SK-N-SH (cell line): ENCODE measurements at regions not wholly inside any gene's neighbourhood (a gene's known extent, or its start where the extent isn't known, plus 50 kb on each side); places are given as distances from the start of the nearest gene placed in this dataset.

Experiments used
- CTCF ChIA-PET: fragments of 300-600, 350-600 bp; formaldehyde crosslinking; extraction: SDS; loops from one replicate; lab custom pipeline; 2021; lab: Yijun Ruan, JAX
- POLR2A ChIA-PET: fragments of 350-600 bp; sonication (Branson Sonifier 250); formaldehyde crosslinking; extraction: SDS; loops from one replicate; lab custom pipeline; 2020; ENCODE audit warnings: antibody characterized with exemption, inconsistent platforms; lab: Yijun Ruan, JAX
- DNase-seq: peaks from one replicate; pipeline ENCODE4 v3.0.0; 2012
- H2AFZ ChIP-seq: fragments of 200-600 bp; sonication (generic); 2 replicates; pipeline ENCODE4 v1.8.1; 2016; ENCODE audit warnings: antibody characterized with exemption, mild to moderate bottlenecking, low read depth
- H3F3A ChIP-seq: fragments of 200-600 bp; sonication (generic); replicated peaks from 2 replicates; pipeline ENCODE3; 2016; ENCODE audit warnings: antibody characterized with exemption, mild to moderate bottlenecking; ENCODE audit not compliant: insufficient read depth
- H3K27ac ChIP-seq, 2 experiments: fragments of 200-500 bp in 1 of 2; fragments of 200-600 bp in 1 of 2; sonication (Bioruptor generic) in 1 of 2; sonication (generic), shearing (Covaris generic) in 1 of 2; 2 replicates each; pipeline versions ENCODE4 v1.5.1 to v1.6.1; 2014 to 2016; ENCODE audit warnings: low read depth in 2 of 2, inconsistent platforms in 1 of 2, low read length in 1 of 2, mild to moderate bottlenecking in 1 of 2, mixed read lengths in 1 of 2
- H3K27me3 ChIP-seq: fragments of 200-600 bp; sonication (generic), shearing (Covaris generic); 2 replicates; pipeline ENCODE4 v1.6.1; 2016; ENCODE audit warnings: mixed run types; ENCODE audit not compliant: insufficient read depth
- H3K36me3 ChIP-seq, 2 experiments: fragments of 200-500 bp in 1 of 2; fragments of 200-600 bp in 1 of 2; sonication (Bioruptor generic) in 1 of 2; sonication (generic) in 1 of 2; replicated peaks in 1 of 2; 2 replicates each; pipeline versions ENCODE3 to v1.5.1; 2014 to 2016; ENCODE audit warnings: low read length in 1 of 2, mild to moderate bottlenecking in 1 of 2; ENCODE audit not compliant: insufficient read depth in 2 of 2, control insufficient read depth in 1 of 2
- H3K4me1 ChIP-seq, 2 experiments: fragments of 200-500 bp in 1 of 2; fragments of 200-600 bp in 1 of 2; sonication (Bioruptor generic) in 1 of 2; sonication (generic), shearing (Covaris generic) in 1 of 2; 2 replicates each; pipeline versions ENCODE4 v1.5.1 to v1.6.1; 2014 to 2016; ENCODE audit warnings: low read depth in 1 of 2, low read length in 1 of 2, mixed run types in 1 of 2; ENCODE audit not compliant: insufficient read depth in 2 of 2, control insufficient read depth in 1 of 2
- H3K4me2 ChIP-seq: fragments of 200-600 bp; sonication (generic), shearing (Covaris generic); 2 replicates; pipeline ENCODE4 v1.6.1; 2017; ENCODE audit warnings: mixed run types
- H3K4me3 ChIP-seq, 2 experiments: fragments of 200-500 bp in 1 of 2; fragments of 200-600 bp in 1 of 2; sonication (Bioruptor generic) in 1 of 2; sonication (generic), shearing (Covaris generic) in 1 of 2; 2 replicates each; pipeline versions ENCODE4 v1.5.1 to v1.8.1; 2014 to 2016; ENCODE audit warnings: low read depth in 2 of 2, inconsistent platforms in 1 of 2, low read length in 1 of 2, mild to moderate bottlenecking in 1 of 2, mixed read lengths in 1 of 2, moderate library complexity in 1 of 2
- H3K79me2 ChIP-seq: fragments of 200-600 bp; sonication (generic); 2 replicates; pipeline ENCODE4 v1.8.1; 2017; ENCODE audit warnings: mild to moderate bottlenecking; ENCODE audit not compliant: insufficient read depth
- H3K9ac ChIP-seq: fragments of 200-600 bp; sonication (generic); 2 replicates; pipeline ENCODE4 v1.6.1; 2017; ENCODE audit warnings: mixed run types
- H3K9me2 ChIP-seq: fragments of 200-600 bp; sonication (generic); 2 replicates; pipeline ENCODE4 v1.6.1; 2017; ENCODE audit warnings: mixed run types
- H3K9me3 ChIP-seq: fragments of 200-600 bp; sonication (generic); 2 replicates; pipeline ENCODE4 v1.6.1; 2017; ENCODE audit warnings: mixed run types, mild to moderate bottlenecking, moderate library complexity
- H4K20me1 ChIP-seq: fragments of 200-600 bp; sonication (generic); 2 replicates; pipeline ENCODE4 v1.6.1; 2017; ENCODE audit warnings: mild to moderate bottlenecking, mixed run types; ENCODE audit not compliant: insufficient read depth
- CHD2 ChIP-seq: fragments of 150-350 bp; IDR thresholded peaks from 2 replicates; pipeline ENCODE4 v1.6.1; 2018; ENCODE audit warnings: low read length; ENCODE audit not compliant: partially characterized antibody
- ELF1 ChIP-seq: IDR thresholded peaks from 2 replicates; pipeline ENCODE4 v1.4.0; 2012
- EP300 ChIP-seq, 2 experiments: IDR thresholded peaks; 2 replicates each; pipeline versions ENCODE4 v1.4.0 to v1.6.1; 2012; ENCODE audit warnings: borderline replicate concordance in 1 of 2, low read depth in 1 of 2, low read length in 1 of 2
- EZH2phosphoT487 ChIP-seq: fragments of 200-600 bp; sonication (generic); IDR thresholded peaks from 2 replicates; pipeline ENCODE4 v1.6.1; 2017; ENCODE audit warnings: low read depth, mixed run types, mild to moderate bottlenecking, antibody characterized with exemption, moderate library complexity, borderline replicate concordance
- FOSL2 ChIP-seq: IDR thresholded peaks from 2 replicates; pipeline ENCODE4 v1.4.0; 2012; ENCODE audit warnings: low read depth, mild to moderate bottlenecking, moderate library complexity, borderline replicate concordance
- FOXM1 ChIP-seq: IDR thresholded peaks from 2 replicates; pipeline ENCODE4 v1.4.0; 2012; ENCODE audit warnings: low read depth, mild to moderate bottlenecking
- GABPA ChIP-seq: IDR thresholded peaks from 2 replicates; pipeline ENCODE4 v1.4.0; 2012; ENCODE audit warnings: low read depth, mild to moderate bottlenecking
- JUND ChIP-seq: IDR thresholded peaks from 2 replicates; pipeline ENCODE4 v1.4.0; 2012
- MAX ChIP-seq: IDR thresholded peaks from 2 replicates; pipeline ENCODE4 v1.4.0; 2012; ENCODE audit warnings: low read depth
- MEF2A ChIP-seq: IDR thresholded peaks from 2 replicates; pipeline ENCODE4 v1.4.0; 2012; ENCODE audit warnings: low read depth, borderline replicate concordance
- MXI1 ChIP-seq: IDR thresholded peaks from 2 replicates; pipeline ENCODE4 v1.6.1; 2012; ENCODE audit warnings: mild to moderate bottlenecking, low read depth, low read length, improper control_type of control experiment
- NFIC ChIP-seq: IDR thresholded peaks from 2 replicates; pipeline ENCODE4 v1.4.0; 2012; ENCODE audit warnings: borderline replicate concordance
- PBX3 ChIP-seq: IDR thresholded peaks from 2 replicates; pipeline ENCODE4; 2012
- RFX5 ChIP-seq: IDR thresholded peaks from 2 replicates; pipeline ENCODE4 v1.6.1; 2012; ENCODE audit warnings: mild to moderate bottlenecking, improper control_type of control experiment, low read length
- RXRA ChIP-seq: IDR thresholded peaks from 2 replicates; pipeline ENCODE4 v1.4.0; 2012; ENCODE audit warnings: low read depth, mild to moderate bottlenecking, borderline replicate concordance
- SIN3A ChIP-seq: IDR thresholded peaks from 2 replicates; pipeline ENCODE4 v1.6.1; 2012; ENCODE audit warnings: low read depth, mild to moderate bottlenecking, low read length, moderate library complexity, borderline replicate concordance
- TEAD4 ChIP-seq: IDR thresholded peaks from 2 replicates; pipeline ENCODE4 v1.4.0; 2012; ENCODE audit warnings: mild to moderate bottlenecking, borderline replicate concordance; ENCODE audit not compliant: insufficient read depth
- YY1 ChIP-seq: IDR thresholded peaks from 2 replicates; pipeline ENCODE4 v1.4.0; 2012; ENCODE audit warnings: low read depth, mild to moderate bottlenecking
- WGBS: methylation state at CpG from one replicate; pipeline ENCODE4 v1.1.6; 2017; ENCODE audit warnings: low lambda C conversion rate; 5-methylcytosine and 5-hydroxymethylcytosine counted together
- TF ChIP-seq, protein P1 (sequence below): fragments of 200-600 bp; sonication (generic); IDR thresholded peaks from 2 replicates; pipeline ENCODE4 v1.6.1; 2017; ENCODE audit warnings: antibody characterized with exemption, mild to moderate bottlenecking, moderate library complexity
- TF ChIP-seq, protein P2 (sequence below): fragments of 150-350 bp; IDR thresholded peaks from 2 replicates; pipeline ENCODE4 v1.6.1; 2017; ENCODE audit warnings: antibody characterized with exemption, low read length, low read depth, borderline replicate concordance

DNA sequence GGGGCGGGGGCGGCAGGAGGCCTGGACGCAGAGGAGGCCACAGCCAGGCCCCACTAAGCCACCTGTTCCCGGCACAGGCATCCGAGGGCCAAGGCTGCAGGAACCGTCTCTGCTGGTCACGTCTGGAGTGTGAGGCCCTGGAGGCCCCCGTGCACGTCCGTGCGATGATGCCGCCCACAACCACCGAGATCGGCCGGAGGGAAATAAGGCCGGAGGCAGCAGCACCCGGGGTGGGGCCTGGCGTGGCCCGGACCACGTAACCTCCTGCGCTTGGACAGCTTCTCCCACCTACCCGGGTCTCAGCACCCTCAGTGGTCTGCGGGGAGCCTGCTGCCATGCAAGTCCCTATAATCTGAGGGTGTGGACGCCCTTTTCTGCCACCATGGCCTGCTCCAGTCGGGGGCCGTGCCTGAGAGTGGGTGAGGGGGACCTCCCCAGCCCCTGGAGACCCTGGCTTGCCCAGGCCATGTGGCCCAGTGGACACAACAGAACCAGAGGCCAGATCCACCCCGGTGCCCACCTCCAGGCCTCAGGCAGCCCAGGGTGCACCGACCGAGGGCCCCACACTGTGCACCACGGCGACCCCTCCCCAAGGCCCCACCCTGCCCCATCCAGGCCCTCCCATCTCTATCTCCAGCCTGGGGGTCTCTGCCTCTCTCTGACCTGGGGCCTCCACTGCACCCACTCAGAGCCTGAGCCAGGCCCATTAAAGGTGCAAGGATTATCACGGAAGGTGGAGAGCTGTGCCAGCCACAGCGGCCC, 83.1 kb downstream of the PDGFA start:
- Histone ChIP-seq H3K4me3 (no peak overlapping the region), H3F3A (no peaks in the 10 kb centered on the region), H4K20me1 (no peaks in the 10 kb centered on the region), H3K4me1 (no peaks in the 10 kb centered on the region), H3K9ac (no peak overlapping the region), H2AFZ (no peak overlapping the region), H3K79me2 (no peaks in the 10 kb centered on the region), H3K27me3 (no peaks in the 10 kb centered on the region), H3K27ac (no peak overlapping the region), H3K9me2 (no peaks in the 10 kb centered on the region), H3K36me3 (no peaks in the 10 kb centered on the region), H3K9me3 (no peaks in the 10 kb centered on the region), H3K4me2 (no peak overlapping the region)
- ChIA-PET POLR2A (no interaction called here), CTCF (no interaction called here)
- DNase-seq = no peak
- TF ChIP-seq FOSL2 (no peak), EZH2phosphoT487 (no peak), RXRA (no peak), EP300 (IDR thresholded peaks at IDR 0.05; ENCODE audit: borderline replicate concordance in 1 of 2, low read depth in 1 of 2, low read length in 1 of 2) (no peak), FOXM1 (no peak), RFX5 (no peak), GABPA (no peak), JUND (no peak), SIN3A (no peak)
- TF ChIP-seq, protein P1, sequence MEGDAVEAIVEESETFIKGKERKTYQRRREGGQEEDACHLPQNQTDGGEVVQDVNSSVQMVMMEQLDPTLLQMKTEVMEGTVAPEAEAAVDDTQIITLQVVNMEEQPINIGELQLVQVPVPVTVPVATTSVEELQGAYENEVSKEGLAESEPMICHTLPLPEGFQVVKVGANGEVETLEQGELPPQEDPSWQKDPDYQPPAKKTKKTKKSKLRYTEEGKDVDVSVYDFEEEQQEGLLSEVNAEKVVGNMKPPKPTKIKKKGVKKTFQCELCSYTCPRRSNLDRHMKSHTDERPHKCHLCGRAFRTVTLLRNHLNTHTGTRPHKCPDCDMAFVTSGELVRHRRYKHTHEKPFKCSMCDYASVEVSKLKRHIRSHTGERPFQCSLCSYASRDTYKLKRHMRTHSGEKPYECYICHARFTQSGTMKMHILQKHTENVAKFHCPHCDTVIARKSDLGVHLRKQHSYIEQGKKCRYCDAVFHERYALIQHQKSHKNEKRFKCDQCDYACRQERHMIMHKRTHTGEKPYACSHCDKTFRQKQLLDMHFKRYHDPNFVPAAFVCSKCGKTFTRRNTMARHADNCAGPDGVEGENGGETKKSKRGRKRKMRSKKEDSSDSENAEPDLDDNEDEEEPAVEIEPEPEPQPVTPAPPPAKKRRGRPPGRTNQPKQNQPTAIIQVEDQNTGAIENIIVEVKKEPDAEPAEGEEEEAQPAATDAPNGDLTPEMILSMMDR = no peak
- 58% methylated on average over 12 of the region's 33 CpGs for WGBS

DNA sequence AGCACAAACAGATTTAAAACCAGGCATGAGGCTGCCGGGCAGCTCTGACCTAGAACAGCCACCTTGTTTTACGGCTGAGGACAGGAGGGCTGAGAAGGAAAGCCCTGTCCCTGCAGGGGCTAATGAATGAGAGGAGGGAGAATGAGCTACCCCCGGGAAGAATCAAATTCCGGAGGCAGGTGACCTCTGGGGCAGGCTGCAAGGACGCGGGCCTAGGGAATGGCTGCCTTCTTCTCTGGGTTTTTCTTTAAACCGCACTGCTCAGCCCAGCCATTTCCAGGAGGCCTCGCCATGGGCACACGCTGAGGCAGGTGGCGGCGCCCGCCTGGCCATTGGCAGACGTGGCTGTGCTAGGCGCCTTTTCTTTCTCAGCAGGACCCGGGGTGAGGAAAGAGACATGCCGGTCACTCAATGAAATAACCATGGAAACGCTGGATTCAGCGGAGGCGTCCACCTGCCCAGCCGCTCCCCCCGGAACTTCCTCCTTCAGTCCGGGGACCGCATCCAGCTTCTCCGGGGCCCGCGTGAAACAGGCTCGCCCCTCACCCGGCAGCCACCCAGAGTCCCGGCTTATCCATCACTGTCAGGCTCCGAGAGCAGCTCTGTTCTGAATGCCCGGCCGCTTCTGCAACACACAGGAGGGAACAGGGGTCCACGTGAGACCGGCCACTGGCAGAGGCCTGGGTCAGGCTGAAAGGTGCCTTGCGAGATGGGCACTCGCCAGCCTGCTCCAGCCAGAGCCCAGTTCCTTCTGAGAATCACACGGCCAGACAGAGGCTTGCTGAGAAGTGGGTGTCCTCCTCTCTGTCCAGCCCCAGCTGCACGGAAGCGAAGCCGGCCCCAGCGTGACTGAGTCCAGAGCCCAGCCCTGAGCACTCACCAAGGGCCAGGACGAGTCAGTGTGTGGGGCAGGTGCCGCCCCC, 82.1 kb downstream of the PDGFA start:
- DNase-seq = no peak
- Histone ChIP-seq H3K4me2 (no peak overlapping the region), H3K4me1 (no peaks in the 10 kb centered on the region), H3K36me3 (no peaks in the 10 kb centered on the region), H3F3A (no peaks in the 10 kb centered on the region), H3K27ac (no peak overlapping the region), H4K20me1 (no peaks in the 10 kb centered on the region), H3K9me2 (no peaks in the 10 kb centered on the region), H3K4me3 (no peak overlapping the region), H3K27me3 (no peaks in the 10 kb centered on the region), H3K9ac (no peak overlapping the region), H3K9me3 (no peaks in the 10 kb centered on the region), H3K79me2 (no peaks in the 10 kb centered on the region), H2AFZ (no peak overlapping the region)
- ChIA-PET CTCF (interaction anchor here (1.0 kb wide), 1 partner anchor 17 kb away, joined by 3 read pairs; no protein-coding TSS in a partner anchor), POLR2A (no interaction called here)
- WGBS = 73% methylated on average over 38 of the region's 43 CpGs
- no peak for TF ChIP-seq ELF1
- no peak for TF ChIP-seq MXI1
- TF ChIP-seq MAX = no peak
- no peak for TF ChIP-seq RXRA
- TF ChIP-seq, protein P1 = no peak
- no peak for TF ChIP-seq GABPA
- TF ChIP-seq TEAD4 = no peak
- no peak for TF ChIP-seq MEF2A
- no peak for TF ChIP-seq CHD2
- TF ChIP-seq JUND = no peak
- TF ChIP-seq PBX3 = no peak
- TF ChIP-seq, protein P2, sequence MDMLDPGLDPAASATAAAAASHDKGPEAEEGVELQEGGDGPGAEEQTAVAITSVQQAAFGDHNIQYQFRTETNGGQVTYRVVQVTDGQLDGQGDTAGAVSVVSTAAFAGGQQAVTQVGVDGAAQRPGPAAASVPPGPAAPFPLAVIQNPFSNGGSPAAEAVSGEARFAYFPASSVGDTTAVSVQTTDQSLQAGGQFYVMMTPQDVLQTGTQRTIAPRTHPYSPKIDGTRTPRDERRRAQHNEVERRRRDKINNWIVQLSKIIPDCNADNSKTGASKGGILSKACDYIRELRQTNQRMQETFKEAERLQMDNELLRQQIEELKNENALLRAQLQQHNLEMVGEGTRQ = no peak
- no peak for TF ChIP-seq NFIC
- no peak for TF ChIP-seq YY1
